Keratinocyte (primary cell): ENCODE measurements at regions not wholly inside any gene's neighbourhood (a gene's known extent, or its start where the extent isn't known, plus 50 kb on each side); places are given as distances from the start of the nearest gene placed in this dataset.

ENCODE experiments used
- DNase-seq: peaks from one replicate; pipeline ENCODE4 v3.0.0-alpha.2; 2011; ENCODE audit warnings: low read depth, missing footprints, low spot score
- FAIRE-seq: peaks from 2 replicates; lab custom pipeline; 2011; peaks lifted over from hg19 to GRCh38; lab: Jason Lieb, UNC
- H2AFZ ChIP-seq: 2 replicates; pipeline ENCODE4 v1.6.0; 2012; ENCODE audit warnings: low read length, control low read depth, inconsistent platforms; ENCODE audit not compliant: control insufficient read depth
- H3K27ac ChIP-seq: 2 replicates; pipeline ENCODE4 v1.5.1; 2011; ENCODE audit warnings: low read length; ENCODE audit not compliant: control insufficient read depth, insufficient read depth
- H3K27me3 ChIP-seq: 3 replicates; pipeline ENCODE4 v1.6.0; 2011; ENCODE audit warnings: low read length; ENCODE audit not compliant: control insufficient read depth, insufficient read depth; ENCODE audit errors: extremely low read depth
- H3K36me3 ChIP-seq, 2 experiments: 2 replicates in 1 of 2; 3 replicates in 1 of 2; pipeline ENCODE4 v1.5.1; 2011; ENCODE audit warnings: low read length in 2 of 2, mild to moderate bottlenecking in 1 of 2; ENCODE audit not compliant: control insufficient read depth in 2 of 2, insufficient read depth in 2 of 2; ENCODE audit errors: extremely low read depth in 1 of 2
- H3K4me1 ChIP-seq: 3 replicates; pipeline ENCODE4 v1.5.1; 2011; ENCODE audit warnings: low read length; ENCODE audit not compliant: control insufficient read depth, insufficient read depth; ENCODE audit errors: extremely low read depth
- H3K4me2 ChIP-seq: 3 replicates; pipeline ENCODE4 v1.6.0; 2011; ENCODE audit warnings: low read depth, low read length; ENCODE audit not compliant: control insufficient read depth, insufficient read depth; ENCODE audit errors: extremely low read depth
- H3K4me3 ChIP-seq, 3 experiments: fragments of 200-600 bp in 1 of 3; sonication (generic) in 1 of 3; 2 replicates in 2 of 3; 3 replicates in 1 of 3; pipeline ENCODE4 v1.5.1; 2011 to 2016; ENCODE audit warnings: low read length in 3 of 3, mild to moderate bottlenecking in 3 of 3, control low read depth in 2 of 3, inconsistent platforms in 1 of 3, low read depth in 1 of 3, mixed read lengths in 1 of 3, mixed run types in 1 of 3, moderate library complexity in 1 of 3; ENCODE audit not compliant: control insufficient read depth in 2 of 3, insufficient read depth in 2 of 3; ENCODE audit errors: extremely low read depth in 1 of 3
- H3K79me2 ChIP-seq: 2 replicates; pipeline ENCODE4 v1.6.0; 2012; ENCODE audit warnings: low read length; ENCODE audit not compliant: control insufficient read depth, insufficient read depth
- H3K9ac ChIP-seq: 3 replicates; pipeline ENCODE4 v1.6.0; 2011; ENCODE audit warnings: low read length; ENCODE audit not compliant: control insufficient read depth, insufficient read depth; ENCODE audit errors: extremely low read depth
- H3K9me1 ChIP-seq: 3 replicates; pipeline ENCODE4 v1.6.0; 2011; ENCODE audit warnings: low read length; ENCODE audit not compliant: control insufficient read depth, insufficient read depth; ENCODE audit errors: extremely low read depth
- H3K9me3 ChIP-seq: 2 replicates; pipeline ENCODE4 v1.5.1; 2012; ENCODE audit warnings: low read depth, low read length; ENCODE audit not compliant: control insufficient read depth
- H4K20me1 ChIP-seq: 3 replicates; pipeline ENCODE4 v1.6.0; 2011; ENCODE audit warnings: low read length; ENCODE audit not compliant: control insufficient read depth, insufficient read depth; ENCODE audit errors: extremely low read depth
- CTCF ChIP-seq, 3 experiments: IDR thresholded peaks in 1 of 3; conservative IDR thresholded peaks in 1 of 3; optimal IDR thresholded peaks in 1 of 3; 2 replicates in 2 of 3; 3 replicates in 1 of 3; pipeline versions ENCODE3 to v1.5.1; 2011; ENCODE audit warnings: low read length in 3 of 3, mild to moderate bottlenecking in 3 of 3, moderate library complexity in 2 of 3, control low read depth in 1 of 3, inconsistent platforms in 1 of 3; ENCODE audit not compliant: insufficient read depth in 2 of 3; ENCODE audit errors: extremely low read depth in 1 of 3
- EZH2 ChIP-seq: IDR thresholded peaks from one replicate; pipeline ENCODE4 v1.6.1; 2012; ENCODE audit warnings: inconsistent platforms, mild to moderate bottlenecking, low read length, moderate library complexity
- dilution Hi-C: fragments of 300-500 bp; cut with MboI; formaldehyde crosslinking; loops from one replicate; pipeline ENCODE4 v1.7.0; 2020; ENCODE audit warnings: low sequenced_read_pairs; ENCODE audit not compliant: extremely low pct_ligation_motif_present

GRCh38 chr14:30005114-30005808 is 77.6 kb upstream of the PRKD1 start:
- H2AFZ ChIP-seq: peak overlapping the region; percentile 36
- FAIRE-seq: no peak

GRCh38 chr14:30006695-30007094 is 79.0 kb upstream of the PRKD1 start:
- Histone ChIP-seq H3K79me2 (no peaks in the 10 kb centered on the region), H4K20me1 (no peaks in the 10 kb centered on the region), H3K9ac (no peak overlapping the region), H3K27me3 (no peaks in the 10 kb centered on the region), H3K27ac (no peak overlapping the region), H3K9me3 (no peaks in the 10 kb centered on the region), H3K4me1 (no peaks in the 10 kb centered on the region), H2AFZ (no peak overlapping the region), H3K4me2 (no peak overlapping the region), H3K9me1 (no peaks in the 10 kb centered on the region), H3K36me3 (no peaks in the 10 kb centered on the region), H3K4me3 (no peak overlapping the region)
- no peak for DNase-seq
- TF ChIP-seq CTCF (optimal IDR thresholded peaks at IDR 0.05 in 1 of 3, IDR thresholded peaks at IDR 0.05 in 1 of 3, conservative IDR thresholded peaks at IDR 0.05 in 1 of 3; ENCODE audit: extremely low read depth in 1 of 3, insufficient read depth in 2 of 3, low read length in 3 of 3) (no peak), EZH2 (no peak)
- no peak for FAIRE-seq
- dilution Hi-C loops: no loop called here

More at GRCh38 chr14:30005114-30005808, 77.6 kb upstream of the PRKD1 start:
- Histone ChIP-seq H4K20me1 (no peaks in the 10 kb centered on the region), H3K9me1 (no peaks in the 10 kb centered on the region), H3K4me1 (no peaks in the 10 kb centered on the region), H3K9me3 (no peaks in the 10 kb centered on the region), H3K79me2 (no peaks in the 10 kb centered on the region), H3K27ac (no peak overlapping the region), H3K9ac (no peak overlapping the region), H3K27me3 (no peaks in the 10 kb centered on the region), H3K4me3 (no peak overlapping the region), H3K4me2 (no peak overlapping the region), H3K36me3 (no peaks in the 10 kb centered on the region)
- dilution Hi-C loops: no loop called here
- TF ChIP-seq CTCF (optimal IDR thresholded peaks at IDR 0.05 in 1 of 3, IDR thresholded peaks at IDR 0.05 in 1 of 3, conservative IDR thresholded peaks at IDR 0.05 in 1 of 3; ENCODE audit: extremely low read depth in 1 of 3, insufficient read depth in 2 of 3, low read length in 3 of 3) (peak; percentile 14 to 54 (median 48)), EZH2 (no peak)
- no peak for DNase-seq
